ENCODE measurements at regions not wholly inside any gene's neighbourhood (a gene's known extent, or its start where the extent isn't known, plus 50 kb on each side); places are given as distances from the start of the nearest gene placed in this dataset.
"Not testable (repeated sequence)": the region's sequence is repeated elsewhere in the genome, so short reads cannot be mapped to it uniquely, and the experiment has no call there.

- DNase-seq (ENCODE audit: low read depth): no peak
- no peak overlapping the region for H3K4me3 ChIP-seq (ENCODE audit: control insufficient read depth, low read depth, low read length)
- TF ChIP-seq CTCF (IDR thresholded peaks at IDR 0.05; ENCODE audit: control insufficient read depth, insufficient read depth, low read depth, low read length, missing control alignments): no peak
Observed at GRCh38 chr6:137805622-137806021, 61.4 kb upstream of the TNFAIP3 start.

DNA sequence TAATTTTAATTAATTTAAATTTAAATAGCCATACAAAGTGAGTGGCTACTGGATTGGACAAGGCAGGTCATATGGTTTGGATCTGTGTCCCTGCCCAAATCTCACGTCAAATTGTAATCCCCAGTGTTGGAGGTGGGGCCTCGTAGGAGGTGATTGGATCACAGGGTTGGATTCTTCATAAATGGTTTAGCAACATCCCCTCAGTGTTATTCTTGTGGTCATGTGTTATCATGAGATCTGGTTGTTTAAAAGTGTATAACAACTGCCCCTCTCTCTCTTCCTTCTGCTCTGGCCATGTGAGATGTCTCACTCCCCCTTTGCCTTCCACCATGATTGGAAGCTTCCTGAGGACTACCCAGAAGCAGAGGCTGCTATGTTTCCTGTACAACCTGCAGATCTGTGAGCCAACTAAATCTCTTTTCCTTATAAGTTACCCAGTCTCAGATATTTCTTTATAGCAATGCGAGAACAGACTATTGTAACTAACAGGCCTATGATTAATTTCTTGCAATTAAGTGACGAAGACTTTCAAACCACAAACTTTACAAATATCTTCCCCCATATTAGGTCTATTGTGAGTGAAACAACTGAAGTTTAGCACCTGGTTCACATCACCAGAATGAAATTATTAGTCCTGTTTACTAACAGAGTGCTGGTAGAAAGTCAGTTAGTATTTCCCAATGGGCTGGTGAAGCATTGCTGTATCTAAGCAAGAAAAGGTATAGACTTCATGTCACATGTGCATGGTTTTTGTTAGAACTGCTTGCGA lies 60.0 kb upstream of the TNFAIP3 start:
- no peak for DNase-seq (ENCODE audit: low read depth)
- no peak for TF ChIP-seq CTCF (IDR thresholded peaks at IDR 0.05; ENCODE audit: control insufficient read depth, insufficient read depth, low read depth, low read length, missing control alignments)

DNA sequence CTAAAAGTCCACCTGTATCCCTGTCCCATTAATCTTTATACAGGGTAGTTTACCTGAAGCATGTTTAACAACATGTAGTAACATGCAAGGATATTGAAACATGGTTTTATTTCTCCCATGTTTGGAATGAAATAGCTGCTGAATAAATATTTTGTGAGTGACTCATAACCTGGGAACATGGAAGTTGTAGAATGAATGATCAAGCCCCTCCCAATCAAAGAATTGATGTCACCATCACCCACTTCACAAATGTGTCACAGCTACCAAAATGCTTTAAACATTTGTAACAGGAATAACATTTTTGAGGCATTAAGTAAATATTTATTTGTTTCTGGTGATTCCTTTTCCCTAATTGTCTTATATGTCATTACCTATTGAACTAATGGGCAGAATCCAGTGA lies 58.9 kb upstream of the TNFAIP3 start:
- no peak for TF ChIP-seq CTCF (IDR thresholded peaks at IDR 0.05; ENCODE audit: control insufficient read depth, insufficient read depth, low read depth, low read length, missing control alignments)
- no peak overlapping the region for H3K4me3 ChIP-seq (ENCODE audit: control insufficient read depth, low read depth, low read length)
- DNase-seq (ENCODE audit: low read depth): no peak

More for the DNA sequence above, 60.0 kb upstream of the TNFAIP3 start:
- no peak overlapping the region for H3K4me3 ChIP-seq (ENCODE audit: control insufficient read depth, low read depth, low read length)

DNA sequence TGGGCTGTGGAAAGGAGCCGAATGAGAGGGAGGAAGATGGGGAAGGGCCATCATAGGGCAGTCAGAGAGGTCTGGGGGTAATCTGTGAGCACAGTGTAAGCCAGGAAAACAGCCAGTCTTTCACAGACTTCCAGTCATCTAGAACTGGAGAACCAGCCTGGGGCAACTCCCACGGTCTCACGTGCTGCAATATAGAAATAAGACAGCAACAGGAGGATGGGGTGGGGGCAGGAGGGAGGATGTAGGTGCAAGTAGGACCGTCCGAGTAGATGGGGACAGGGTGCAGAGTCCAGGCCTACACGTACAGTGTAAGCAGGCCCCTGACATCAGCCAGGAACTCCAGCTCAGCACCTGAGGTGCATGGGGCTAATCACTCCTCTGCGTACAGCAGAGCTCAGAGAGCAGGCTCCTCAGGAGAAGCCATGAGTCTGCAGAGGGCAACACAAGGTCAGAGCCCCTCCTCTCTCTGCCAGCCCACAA lies 58.2 kb upstream of the TNFAIP3 start:
- no peak for DNase-seq (ENCODE audit: low read depth)
- TF ChIP-seq CTCF (IDR thresholded peaks at IDR 0.05; ENCODE audit: control insufficient read depth, insufficient read depth, low read depth, low read length, missing control alignments): no peak
- no peak overlapping the region for H3K4me3 ChIP-seq (ENCODE audit: control insufficient read depth, low read depth, low read length)

DNA sequence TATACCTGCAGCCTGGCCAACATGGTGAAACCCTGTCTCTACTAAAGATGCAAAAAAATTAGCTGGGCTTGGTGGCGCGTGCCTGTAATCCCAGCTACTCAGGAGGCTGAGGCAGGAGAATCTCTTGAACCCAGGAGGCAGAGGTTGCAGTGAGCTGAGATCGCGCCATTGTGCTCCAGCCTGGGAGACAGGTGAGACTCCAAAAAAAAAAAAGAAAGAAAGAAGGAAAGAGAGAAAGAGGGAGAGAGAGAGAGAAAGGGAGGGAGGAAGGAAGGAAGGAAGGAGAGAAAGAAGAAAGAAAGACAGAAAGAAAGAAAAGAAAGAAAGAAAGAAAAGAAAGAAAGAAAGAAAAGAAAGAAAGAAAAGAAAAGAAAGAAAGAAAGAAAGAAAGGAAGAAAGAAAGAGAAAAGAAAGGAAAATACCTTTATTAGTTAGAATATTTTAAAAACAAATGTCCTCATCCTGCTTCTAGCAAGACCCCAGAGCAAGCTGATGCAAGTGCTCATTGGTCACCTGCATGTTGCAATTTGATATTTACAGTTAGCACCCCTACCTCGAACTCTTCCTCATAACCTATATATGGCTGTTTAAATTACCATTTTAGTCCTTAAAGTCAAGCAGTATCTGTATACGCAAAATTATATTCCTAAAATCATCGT lies 57.0 kb upstream of the TNFAIP3 start:
- not testable (repeated sequence) for H3K4me3 ChIP-seq (ENCODE audit: control insufficient read depth, low read depth, low read length)

DNA sequence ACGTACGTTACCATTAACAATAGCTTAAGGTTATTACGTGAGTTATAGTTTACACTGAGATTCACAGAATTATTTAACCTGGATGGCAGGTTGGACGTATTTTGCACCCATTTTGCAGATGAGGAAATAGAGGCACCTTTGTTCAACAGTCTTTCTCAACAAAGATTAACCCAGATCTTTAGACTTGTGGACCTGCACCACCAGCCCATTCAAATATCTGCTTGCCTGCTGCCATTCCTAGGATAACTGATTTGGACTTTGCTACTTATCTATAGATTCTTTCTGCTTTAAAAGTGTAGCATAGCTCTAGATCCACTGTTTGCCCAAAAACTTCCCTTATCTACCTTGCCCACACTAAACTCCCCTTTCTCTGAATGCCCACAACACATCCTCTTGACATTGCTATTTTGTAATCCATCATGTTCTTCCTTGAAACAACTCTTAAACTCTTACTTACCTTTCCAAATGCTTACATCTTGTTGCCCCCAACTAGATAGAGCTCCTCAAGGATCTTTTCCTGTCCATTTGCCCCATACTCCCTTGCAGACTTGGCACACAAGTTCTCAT lies 56.4 kb upstream of the TNFAIP3 start:
- no peak overlapping the region for H3K4me3 ChIP-seq (ENCODE audit: control insufficient read depth, low read depth, low read length)
- no peak for DNase-seq (ENCODE audit: low read depth)
- no peak for TF ChIP-seq CTCF (IDR thresholded peaks at IDR 0.05; ENCODE audit: control insufficient read depth, insufficient read depth, low read depth, low read length, missing control alignments)

More for the DNA sequence above, 57.0 kb upstream of the TNFAIP3 start:
- DNase-seq (ENCODE audit: low read depth): not testable (repeated sequence)
